HEK293 (cell line): ENCODE measurements at regions not wholly inside any gene's neighbourhood (a gene's known extent, or its start where the extent isn't known, plus 50 kb on each side); places are given as distances from the start of the nearest gene placed in this dataset.

Source experiments
- CTCF ChIA-PET: fragments of 350-600 bp; formaldehyde crosslinking; extraction: SDS; loops from one replicate; lab custom pipeline; 2021; ENCODE audit warnings: antibody characterized with exemption; lab: Yijun Ruan, JAX
- POLR2A ChIA-PET: fragments of 300-600 bp; formaldehyde crosslinking; extraction: SDS; loops from one replicate; lab custom pipeline; 2020; ENCODE audit warnings: antibody characterized with exemption, inconsistent platforms; lab: Yijun Ruan, JAX
- H3K27ac ChIP-seq: fragments of 200-500 bp; sonication (Bioruptor generic); 2 replicates; pipeline ENCODE4 v1.5.1; 2014; ENCODE audit warnings: low read depth, low read length, control low read depth, inconsistent platforms; ENCODE audit errors: extremely low read depth
- H3K36me3 ChIP-seq, 2 experiments: fragments of 200-500 bp in 1 of 2; sonication (Bioruptor generic) in 1 of 2; 1 replicate in 1 of 2; 2 replicates in 1 of 2; pipeline ENCODE4 v1.5.1; 2014 to 2017; ENCODE audit warnings: inconsistent platforms in 2 of 2, low read length in 2 of 2; ENCODE audit not compliant: control insufficient read depth in 2 of 2, insufficient read depth in 1 of 2
- H3K4me1 ChIP-seq: fragments of 200-500 bp; sonication (Bioruptor generic); 2 replicates; pipeline ENCODE4 v1.5.1; 2014; ENCODE audit warnings: mild to moderate bottlenecking, low read length, inconsistent platforms; ENCODE audit not compliant: control insufficient read depth, insufficient read depth
- H3K4me3 ChIP-seq: 2 replicates; pipeline ENCODE4 v1.5.1; 2011; ENCODE audit warnings: low read depth, mild to moderate bottlenecking, control low read depth, low read length, moderate library complexity
- H3K9me3 ChIP-seq: fragments of 200-500 bp; sonication (Bioruptor generic); 2 replicates; pipeline ENCODE4 v1.5.1; 2014; ENCODE audit warnings: low read depth, low read length, inconsistent platforms; ENCODE audit not compliant: control insufficient read depth, insufficient read depth
- BCL11B ChIP-seq: fragments of 450-650 bp; formaldehyde crosslinking; IDR thresholded peaks from 2 replicates; pipeline ENCODE4 v1.5.1; 2016; ENCODE audit warnings: low read depth, missing biosample characterization, missing genetic modification characterization
- IKZF3 ChIP-seq: fragments of 450-650 bp; IDR thresholded peaks from 2 replicates; pipeline ENCODE4 v1.5.0; 2018; ENCODE audit warnings: missing biosample characterization, mild to moderate bottlenecking, missing genetic modification characterization, moderate library complexity
- ZBTB17 ChIP-seq: fragments of 450-650 bp; formaldehyde crosslinking; IDR thresholded peaks from 2 replicates; pipeline ENCODE4 v1.5.1; 2016; ENCODE audit warnings: missing biosample characterization, missing genetic modification characterization
- ZIC2 ChIP-seq: fragments of 450-650 bp; formaldehyde crosslinking; IDR thresholded peaks from 2 replicates; pipeline ENCODE4 v1.5.1; 2016; ENCODE audit warnings: missing biosample characterization, missing genetic modification characterization
- ZNF155 ChIP-seq: fragments of 450-650 bp; formaldehyde crosslinking; IDR thresholded peaks from 2 replicates; pipeline ENCODE4 v1.5.1; 2016; ENCODE audit warnings: missing biosample characterization, missing genetic modification characterization
- ZNF174 ChIP-seq: fragments of 450-650 bp; formaldehyde crosslinking; IDR thresholded peaks from 2 replicates; pipeline ENCODE4 v1.5.0; 2017; ENCODE audit warnings: missing biosample characterization, mild to moderate bottlenecking, missing genetic modification characterization
- ZNF239 ChIP-seq: fragments of 450-650 bp; formaldehyde crosslinking; IDR thresholded peaks from 2 replicates; pipeline ENCODE4 v1.5.1; 2016; ENCODE audit warnings: missing biosample characterization, missing genetic modification characterization
- ZNF324 ChIP-seq: fragments of 450-650 bp; formaldehyde crosslinking; IDR thresholded peaks from 2 replicates; pipeline ENCODE4 v1.5.1; 2016; ENCODE audit warnings: missing biosample characterization, missing genetic modification characterization
- ZNF354C ChIP-seq: fragments of 450-650 bp; formaldehyde crosslinking; IDR thresholded peaks from 2 replicates; pipeline ENCODE4 v1.5.1; 2016; ENCODE audit warnings: missing biosample characterization, missing genetic modification characterization, low read depth, borderline replicate concordance
- ZNF391 ChIP-seq: fragments of 450-650 bp; formaldehyde crosslinking; IDR thresholded peaks from 2 replicates; pipeline ENCODE4 v1.5.1; 2016; ENCODE audit warnings: low read depth, missing biosample characterization, missing genetic modification characterization, borderline replicate concordance
- ZNF394 ChIP-seq: fragments of 450-650 bp; formaldehyde crosslinking; IDR thresholded peaks from 2 replicates; pipeline ENCODE4 v1.5.1; 2016; ENCODE audit warnings: missing biosample characterization, missing genetic modification characterization, mild to moderate bottlenecking, moderate library complexity, borderline replicate concordance
- ZNF416 ChIP-seq: fragments of 450-650 bp; formaldehyde crosslinking; IDR thresholded peaks from 2 replicates; pipeline ENCODE4 v1.5.1; 2016; ENCODE audit warnings: missing biosample characterization, missing genetic modification characterization
- ZNF488 ChIP-seq: fragments of 450-650 bp; formaldehyde crosslinking; IDR thresholded peaks from 2 replicates; pipeline ENCODE4 v1.5.1; 2016; ENCODE audit warnings: missing biosample characterization, missing genetic modification characterization
- ZNF530 ChIP-seq: fragments of 450-650 bp; formaldehyde crosslinking; IDR thresholded peaks from 2 replicates; pipeline ENCODE4 v1.5.1; 2016; ENCODE audit warnings: low read depth, missing biosample characterization, missing genetic modification characterization
- ZNF555 ChIP-seq: fragments of 450-650 bp; formaldehyde crosslinking; conservative IDR thresholded peaks from 2 replicates; pipeline ENCODE4 v1.5.1; 2017; ENCODE audit warnings: missing biosample characterization, mild to moderate bottlenecking, missing genetic modification characterization, inconsistent platforms
- ZNF571 ChIP-seq: fragments of 450-650 bp; formaldehyde crosslinking; IDR thresholded peaks from 2 replicates; pipeline ENCODE4 v1.5.0; 2017; ENCODE audit warnings: missing biosample characterization, missing genetic modification characterization
- ZNF629 ChIP-seq: fragments of 450-650 bp; formaldehyde crosslinking; IDR thresholded peaks from 2 replicates; pipeline ENCODE4 v1.5.1; 2017; ENCODE audit warnings: missing biosample characterization, missing genetic modification characterization
- ZNF704 ChIP-seq: fragments of 450-650 bp; formaldehyde crosslinking; IDR thresholded peaks from 2 replicates; pipeline ENCODE4 v1.5.1; 2016; ENCODE audit warnings: missing biosample characterization, missing genetic modification characterization
- ZNF707 ChIP-seq: fragments of 450-650 bp; formaldehyde crosslinking; IDR thresholded peaks from 2 replicates; pipeline ENCODE4 v1.5.1; 2016; ENCODE audit warnings: missing biosample characterization, missing genetic modification characterization
- ZNF791 ChIP-seq: fragments of 450-650 bp; formaldehyde crosslinking; IDR thresholded peaks from 2 replicates; pipeline ENCODE4 v1.5.1; 2016; ENCODE audit warnings: missing biosample characterization, missing genetic modification characterization
- ZSCAN23 ChIP-seq: fragments of 450-650 bp; formaldehyde crosslinking; IDR thresholded peaks from 2 replicates; pipeline ENCODE4 v1.5.1; 2016; ENCODE audit warnings: missing biosample characterization, missing genetic modification characterization
- TF ChIP-seq, protein P1 (sequence below): fragments of 450-650 bp; formaldehyde crosslinking; IDR thresholded peaks from 2 replicates; pipeline ENCODE4 v1.5.1; 2016; ENCODE audit warnings: missing biosample characterization, missing genetic modification characterization, borderline replicate concordance
- TF ChIP-seq, protein P2 (sequence below): fragments of 450-650 bp; formaldehyde crosslinking; IDR thresholded peaks from 2 replicates; pipeline ENCODE4 v1.5.1; 2016; ENCODE audit warnings: missing biosample characterization, missing genetic modification characterization

DNA sequence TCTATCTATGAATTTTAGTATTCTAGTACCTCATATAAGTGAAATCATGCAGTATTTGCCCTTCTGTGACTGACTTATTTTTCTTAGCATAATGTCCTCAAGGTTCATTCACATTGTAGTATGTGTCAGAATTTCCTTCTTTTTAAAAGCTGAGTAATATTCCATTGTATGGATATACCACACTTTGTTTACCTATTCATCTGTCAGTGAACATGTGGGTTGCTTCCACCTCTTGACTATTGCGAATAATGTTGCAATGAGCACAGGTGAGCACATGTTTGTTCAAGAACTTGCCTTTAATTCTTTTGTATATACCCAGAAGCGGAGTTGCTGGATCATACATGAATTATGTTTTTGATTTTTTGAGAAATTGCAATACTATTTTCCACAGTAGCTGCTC is 187.4 kb upstream of the RBMS1 start:
- POLR2A ChIA-PET = no interaction called here
- Histone ChIP-seq H3K9me3 (no peaks in the 10 kb centered on the region), H3K4me3 (no peak overlapping the region), H3K27ac (no peak overlapping the region), H3K36me3 (no peaks in the 10 kb centered on the region), H3K4me1 (no peaks in the 10 kb centered on the region)
- CTCF ChIA-PET = interaction anchor here (0.5 to 0.7 kb wide), 3 partner anchors 24 to 593 kb away, joined by 3 to 5 read pairs (median 3); no protein-coding TSS in a partner anchor
- TF ChIP-seq ZNF155 (tag by site-specific recombination) = no peak
- no peak for TF ChIP-seq ZNF571 (tag by site-specific recombination)
- no peak for TF ChIP-seq ZNF239 (tag by site-specific recombination)
- TF ChIP-seq ZNF354C (tag by site-specific recombination) = no peak
- no peak for TF ChIP-seq ZNF488 (tag by site-specific recombination)
- no peak for TF ChIP-seq ZIC2 (tag by site-specific recombination)
- TF ChIP-seq ZNF324 (tag by site-specific recombination) = no peak
- TF ChIP-seq ZNF530 (tag by site-specific recombination) = no peak
- no peak for TF ChIP-seq ZNF391 (tag by site-specific recombination)
- TF ChIP-seq IKZF3 = no peak

DNA sequence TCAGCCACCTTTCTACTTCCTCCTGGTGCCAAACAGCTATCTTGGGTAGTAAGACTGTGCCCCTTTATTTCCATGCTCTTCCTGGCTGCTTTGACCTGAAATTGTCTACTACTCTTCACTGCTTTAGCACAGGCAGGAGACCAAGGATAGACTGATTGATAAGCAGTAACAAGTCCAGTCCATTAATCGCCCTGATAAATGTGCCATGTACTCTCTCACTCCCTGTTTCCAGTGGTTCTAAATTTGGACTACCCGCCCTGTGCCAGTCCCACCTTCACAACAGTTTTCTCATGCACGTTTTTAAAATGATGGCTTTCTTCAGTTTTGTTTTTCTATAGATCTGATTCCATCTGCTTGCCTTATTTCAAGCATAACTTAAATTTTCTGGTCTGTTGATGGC is 189.6 kb upstream of the RBMS1 start:
- POLR2A ChIA-PET = no interaction called here
- no peak for TF ChIP-seq ZNF416
- no peak for TF ChIP-seq IKZF3
- TF ChIP-seq ZNF791 = no peak
- no peak for TF ChIP-seq ZSCAN23 (tag by site-specific recombination)
- TF ChIP-seq ZBTB17 (tag by site-specific recombination) = no peak
- TF ChIP-seq ZNF704 (tag by site-specific recombination) = no peak
- TF ChIP-seq, all 188 proteins: peak for 0
- CTCF ChIA-PET = interaction anchor here (0.6 kb wide), 1 partner anchor 428 kb away, joined by 3 read pairs; no protein-coding TSS in a partner anchor
- Histone ChIP-seq H3K36me3 (no peaks in the 10 kb centered on the region), H3K27ac (no peak overlapping the region), H3K9me3 (no peaks in the 10 kb centered on the region), H3K4me3 (no peak overlapping the region), H3K4me1 (no peaks in the 10 kb centered on the region)

GRCh38 chr2:160687629-160688028 is 194.0 kb upstream of the RBMS1 start:
- no peaks in the 10 kb centered on the region for H3K9me3 ChIP-seq
- CTCF ChIA-PET = no interaction called here
- no peaks in the 10 kb centered on the region for H3K36me3 ChIP-seq
- TF ChIP-seq ZNF174 (tag by site-specific recombination) = no peak
- TF ChIP-seq ZNF394 (tag by site-specific recombination) = no peak
- no peak for TF ChIP-seq ZNF416
- POLR2A ChIA-PET = no interaction called here
- no peak overlapping the region for H3K27ac ChIP-seq
- H3K4me3 ChIP-seq = no peak overlapping the region
- no peaks in the 10 kb centered on the region for H3K4me1 ChIP-seq

- Histone ChIP-seq H3K9me3 (no peaks in the 10 kb centered on the region), H3K27ac (no peak overlapping the region), H3K4me1 (no peaks in the 10 kb centered on the region), H3K36me3 (no peaks in the 10 kb centered on the region), H3K4me3 (no peak overlapping the region)
- ChIA-PET CTCF (no interaction called here), POLR2A (no interaction called here)
- TF ChIP-seq ZNF629 (tag by site-specific recombination) (no peak), ZNF555 (tag by site-specific recombination) (no peak), ZNF488 (tag by site-specific recombination) (no peak), ZNF239 (tag by site-specific recombination) (no peak), BCL11B (tag by site-specific recombination) (no peak), ZNF571 (tag by site-specific recombination) (no peak), ZNF707 (tag by site-specific recombination) (no peak)
- TF ChIP-seq, protein P1, sequence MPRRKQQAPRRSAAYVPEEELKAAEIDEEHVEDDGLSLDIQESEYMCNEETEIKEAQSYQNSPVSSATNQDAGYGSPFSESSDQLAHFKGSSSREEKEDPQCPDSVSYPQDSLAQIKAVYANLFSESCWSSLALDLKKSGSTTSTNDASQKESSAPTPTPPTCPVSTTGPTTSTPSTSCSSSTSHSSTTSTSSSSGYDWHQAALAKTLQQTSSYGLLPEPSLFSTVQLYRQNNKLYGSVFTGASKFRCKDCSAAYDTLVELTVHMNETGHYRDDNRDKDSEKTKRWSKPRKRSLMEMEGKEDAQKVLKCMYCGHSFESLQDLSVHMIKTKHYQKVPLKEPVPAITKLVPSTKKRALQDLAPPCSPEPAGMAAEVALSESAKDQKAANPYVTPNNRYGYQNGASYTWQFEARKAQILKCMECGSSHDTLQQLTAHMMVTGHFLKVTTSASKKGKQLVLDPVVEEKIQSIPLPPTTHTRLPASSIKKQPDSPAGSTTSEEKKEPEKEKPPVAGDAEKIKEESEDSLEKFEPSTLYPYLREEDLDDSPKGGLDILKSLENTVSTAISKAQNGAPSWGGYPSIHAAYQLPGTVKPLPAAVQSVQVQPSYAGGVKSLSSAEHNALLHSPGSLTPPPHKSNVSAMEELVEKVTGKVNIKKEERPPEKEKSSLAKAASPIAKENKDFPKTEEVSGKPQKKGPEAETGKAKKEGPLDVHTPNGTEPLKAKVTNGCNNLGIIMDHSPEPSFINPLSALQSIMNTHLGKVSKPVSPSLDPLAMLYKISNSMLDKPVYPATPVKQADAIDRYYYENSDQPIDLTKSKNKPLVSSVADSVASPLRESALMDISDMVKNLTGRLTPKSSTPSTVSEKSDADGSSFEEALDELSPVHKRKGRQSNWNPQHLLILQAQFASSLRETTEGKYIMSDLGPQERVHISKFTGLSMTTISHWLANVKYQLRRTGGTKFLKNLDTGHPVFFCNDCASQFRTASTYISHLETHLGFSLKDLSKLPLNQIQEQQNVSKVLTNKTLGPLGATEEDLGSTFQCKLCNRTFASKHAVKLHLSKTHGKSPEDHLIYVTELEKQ (tag by site-specific recombination) = no peak
- TF ChIP-seq, protein P2, sequence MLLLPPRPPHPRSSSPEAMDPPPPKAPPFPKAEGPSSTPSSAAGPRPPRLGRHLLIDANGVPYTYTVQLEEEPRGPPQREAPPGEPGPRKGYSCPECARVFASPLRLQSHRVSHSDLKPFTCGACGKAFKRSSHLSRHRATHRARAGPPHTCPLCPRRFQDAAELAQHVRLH (tag by site-specific recombination) = no peak
Observed at GRCh38 chr2:160689441-160689840, 195.8 kb upstream of the RBMS1 start.
